ENCODE measurements at regions not wholly inside any gene's neighbourhood (a gene's known extent, or its start where the extent isn't known, plus 50 kb on each side); places are given as distances from the start of the nearest gene placed in this dataset.

DNA sequence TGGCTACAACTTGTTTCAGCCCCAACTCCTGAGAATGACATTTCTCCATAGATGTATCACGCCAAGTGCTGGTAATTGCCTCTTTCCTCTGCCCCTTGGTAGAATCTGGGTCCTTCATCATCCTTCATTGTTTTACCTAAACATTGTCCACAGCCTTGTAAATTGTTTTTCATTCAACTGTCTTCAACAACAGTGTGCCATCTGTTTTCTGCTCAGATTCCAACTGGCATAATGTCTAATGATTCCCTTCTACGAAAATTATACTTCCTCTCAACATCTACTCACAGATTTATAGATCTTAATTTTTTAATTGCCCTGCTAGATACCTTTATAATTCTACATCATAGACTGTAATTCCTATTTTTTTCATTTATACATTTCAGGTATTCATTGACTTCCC, 226.9 kb downstream of the TPRG1 start:
- TF ChIP-seq, protein P1, sequence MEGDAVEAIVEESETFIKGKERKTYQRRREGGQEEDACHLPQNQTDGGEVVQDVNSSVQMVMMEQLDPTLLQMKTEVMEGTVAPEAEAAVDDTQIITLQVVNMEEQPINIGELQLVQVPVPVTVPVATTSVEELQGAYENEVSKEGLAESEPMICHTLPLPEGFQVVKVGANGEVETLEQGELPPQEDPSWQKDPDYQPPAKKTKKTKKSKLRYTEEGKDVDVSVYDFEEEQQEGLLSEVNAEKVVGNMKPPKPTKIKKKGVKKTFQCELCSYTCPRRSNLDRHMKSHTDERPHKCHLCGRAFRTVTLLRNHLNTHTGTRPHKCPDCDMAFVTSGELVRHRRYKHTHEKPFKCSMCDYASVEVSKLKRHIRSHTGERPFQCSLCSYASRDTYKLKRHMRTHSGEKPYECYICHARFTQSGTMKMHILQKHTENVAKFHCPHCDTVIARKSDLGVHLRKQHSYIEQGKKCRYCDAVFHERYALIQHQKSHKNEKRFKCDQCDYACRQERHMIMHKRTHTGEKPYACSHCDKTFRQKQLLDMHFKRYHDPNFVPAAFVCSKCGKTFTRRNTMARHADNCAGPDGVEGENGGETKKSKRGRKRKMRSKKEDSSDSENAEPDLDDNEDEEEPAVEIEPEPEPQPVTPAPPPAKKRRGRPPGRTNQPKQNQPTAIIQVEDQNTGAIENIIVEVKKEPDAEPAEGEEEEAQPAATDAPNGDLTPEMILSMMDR (conservative IDR thresholded peaks at IDR 0.05 in 1 of 2, IDR thresholded peaks at IDR 0.05 in 1 of 2; ENCODE audit: extremely low read depth in 1 of 2, insufficient read depth in 1 of 2, low read depth in 1 of 2, low read length in 2 of 2), result no peak
- TF ChIP-seq EZH2 (IDR thresholded peaks at IDR 0.05; ENCODE audit: borderline replicate concordance, low read length), result no peak

Measured in mammary epithelial cell (primary cell).